Body of pancreas (tissue), 4 donors: ENCODE measurements at regions not wholly inside any gene's neighbourhood (a gene's known extent, or its start where the extent isn't known, plus 50 kb on each side); places are given as distances from the start of the nearest gene placed in this dataset.
"Not testable (repeated sequence)": the region's sequence is repeated elsewhere in the genome, so short reads cannot be mapped to it uniquely, and the experiment has no call there.

ENCODE experiments used
- CTCF ChIP-seq, 7 experiments: fragments of 450-650 bp in 4 of 7; fragments of 200-600 bp in 3 of 7; sonication (generic) in 3 of 7; IDR thresholded peaks; one replicate each; pipeline ENCODE4 v1.5.1; 2016 to 2019; ENCODE audit warnings: antibody characterized with exemption in 7 of 7
- POLR2A ChIP-seq, 3 donors: fragments of 450-650 bp; IDR thresholded peaks; one replicate each; pipeline ENCODE4 v1.6.1; 2016; ENCODE audit warnings: antibody characterized with exemption in 3 of 3, mild to moderate bottlenecking in 2 of 3

- not testable (repeated sequence) for TF ChIP-seq CTCF, POLR2A (IDR thresholded peaks at IDR 0.05)
These were observed 307.3 kb upstream of the CHRNA7 start for GRCh38 chr15:31723019-31723418.
